NCI-H524 treated with DMSO at 0.1 percent for 48 hours (cell line): ENCODE measurements at regions not wholly inside any gene's neighbourhood (a gene's known extent, or its start where the extent isn't known, plus 50 kb on each side); places are given as distances from the start of the nearest gene placed in this dataset.
A peak's percentile ranks its signal among the peaks of the same experiment; 100 is the strongest.
"Not testable (repeated sequence)": the region's sequence is repeated elsewhere in the genome, so short reads cannot be mapped to it uniquely, and the experiment has no call there.

ENCODE experiments used
- DNase-seq: peaks from one replicate; lab custom pipeline; 2025; lab: John Stamatoyannopoulos, UW

DNA sequence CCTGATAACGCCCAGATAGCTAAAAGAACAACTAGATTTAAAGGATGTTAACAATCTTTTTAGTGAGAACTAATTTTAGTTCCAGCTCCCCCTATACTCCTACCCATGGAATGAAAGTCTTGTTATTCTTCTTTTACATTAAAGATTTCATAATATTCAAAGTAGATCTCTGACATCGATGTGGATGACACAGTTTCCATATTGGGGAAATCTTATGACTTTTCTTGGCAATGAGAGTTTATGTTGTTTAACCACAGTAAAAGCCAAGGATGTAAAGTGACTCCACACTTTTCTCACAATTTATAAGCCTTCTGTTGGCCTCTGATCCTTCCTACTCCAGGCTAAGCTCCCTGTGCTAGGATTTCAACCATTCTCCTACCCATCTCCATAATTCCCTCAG is 332.6 kb upstream of the KCNMB2 start:
- DNase-seq: no peak

DNA sequence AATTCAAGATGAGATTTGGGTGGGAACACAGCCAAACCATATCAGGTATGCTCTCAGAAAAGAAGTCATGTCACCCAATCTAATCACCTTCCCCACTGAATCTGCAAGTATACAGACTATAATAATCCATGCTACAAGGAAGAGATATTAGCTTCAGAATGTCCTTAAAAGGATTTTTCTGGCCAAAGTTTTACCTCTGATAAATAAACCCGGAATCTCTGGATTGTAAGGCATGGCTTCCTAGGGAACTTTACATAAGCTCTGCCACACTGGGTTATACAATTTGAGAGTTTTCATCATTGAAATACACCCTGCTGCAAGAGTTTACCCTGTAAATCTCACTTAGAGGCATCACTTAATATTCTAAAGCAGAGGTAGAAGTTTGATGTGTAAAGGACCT is 330.5 kb upstream of the KCNMB2 start:
- no peak for DNase-seq

- no peak for DNase-seq
Measured at GRCh38 chr3:178206521-178206920, 329.7 kb upstream of the KCNMB2 start.

- not testable (repeated sequence) for DNase-seq
Measured at GRCh38 chr3:178207161-178207560, 329.1 kb upstream of the KCNMB2 start.

GRCh38 chr3:178207627-178208026 is 328.6 kb upstream of the KCNMB2 start:
- not testable (repeated sequence) for DNase-seq

- DNase-seq: not testable (repeated sequence)
Measured at GRCh38 chr3:178209116-178209515, 327.1 kb upstream of the KCNMB2 start.

GRCh38 chr3:178209618-178210017 is 326.6 kb upstream of the KCNMB2 start:
- DNase-seq: not testable (repeated sequence)

DNA sequence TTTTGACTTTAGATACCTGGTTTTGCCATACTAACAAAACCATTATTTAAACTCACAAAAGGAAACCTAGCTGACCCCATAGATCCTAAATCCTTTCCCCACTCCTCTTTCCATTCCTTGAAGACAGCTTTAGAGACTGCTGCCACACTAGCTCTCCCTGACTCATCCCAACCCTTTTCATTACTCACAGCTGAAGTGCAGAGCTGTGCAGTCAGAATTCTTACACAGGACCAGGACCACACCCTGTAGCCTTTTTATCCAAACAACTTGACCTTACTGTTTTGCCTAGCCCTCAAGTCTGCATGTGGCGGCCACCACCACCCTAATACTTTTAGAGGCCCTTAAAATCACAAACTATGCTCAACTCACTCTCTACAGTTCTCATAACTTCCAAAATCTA is 325.1 kb upstream of the KCNMB2 start:
- DNase-seq: not testable (repeated sequence)

DNA sequence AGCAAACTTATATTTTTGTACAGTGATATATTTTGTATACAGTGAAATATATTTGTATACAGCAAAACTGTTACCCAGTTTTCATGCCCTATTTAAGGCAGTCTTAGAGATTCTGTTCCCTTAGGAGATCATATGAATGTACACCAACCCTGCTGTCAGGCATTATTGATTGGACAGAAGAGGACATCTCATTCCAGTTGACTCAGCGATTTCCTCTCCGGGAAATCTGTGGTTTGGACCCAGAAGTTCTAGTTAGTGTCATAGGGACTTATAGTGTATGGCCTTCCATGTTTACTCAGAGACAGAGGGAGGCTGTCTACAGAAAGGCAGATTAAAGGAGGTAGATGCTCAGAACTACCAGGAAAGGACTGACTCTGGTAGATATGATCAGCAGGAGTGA is 318.8 kb upstream of the KCNMB2 start:
- DNase-seq: no peak

DNA sequence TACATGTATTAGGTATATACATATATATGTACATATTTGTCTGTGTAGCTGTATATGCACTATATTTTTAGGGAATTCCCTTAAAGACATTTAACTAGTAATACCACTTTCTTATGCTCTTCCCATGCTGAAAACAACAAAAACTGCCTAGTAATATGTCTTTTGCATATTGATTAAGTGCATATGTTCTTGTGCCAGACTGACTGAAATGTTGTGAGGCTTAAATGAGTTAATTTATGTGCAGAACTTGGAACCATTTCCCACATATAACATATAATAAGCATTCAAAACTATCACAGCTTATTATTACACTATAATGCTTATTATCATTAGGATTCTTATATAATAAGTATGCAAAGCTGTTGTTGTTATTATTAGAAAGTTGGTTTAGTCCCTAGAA is 318.0 kb upstream of the KCNMB2 start:
- no peak for DNase-seq

DNA sequence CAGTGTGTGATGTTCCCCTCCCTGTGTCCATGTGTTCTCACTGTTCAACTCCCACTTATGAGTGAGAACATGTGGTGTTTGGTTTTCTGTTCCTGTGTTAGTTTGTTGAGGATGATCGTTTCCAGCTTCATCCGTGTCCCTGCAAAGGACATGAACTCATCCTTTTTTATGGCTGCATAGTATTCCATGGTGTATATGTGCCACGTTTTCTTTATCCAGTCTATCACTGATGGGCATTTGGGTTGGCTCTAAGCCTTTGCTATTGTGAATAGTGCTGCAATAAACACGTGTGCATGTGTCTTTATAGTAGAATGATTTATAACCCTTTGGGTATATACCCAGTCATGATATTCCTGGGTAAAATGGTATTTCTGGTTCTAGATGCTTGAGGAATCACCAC is 316.6 kb upstream of the KCNMB2 start:
- DNase-seq: not testable (repeated sequence)

DNA sequence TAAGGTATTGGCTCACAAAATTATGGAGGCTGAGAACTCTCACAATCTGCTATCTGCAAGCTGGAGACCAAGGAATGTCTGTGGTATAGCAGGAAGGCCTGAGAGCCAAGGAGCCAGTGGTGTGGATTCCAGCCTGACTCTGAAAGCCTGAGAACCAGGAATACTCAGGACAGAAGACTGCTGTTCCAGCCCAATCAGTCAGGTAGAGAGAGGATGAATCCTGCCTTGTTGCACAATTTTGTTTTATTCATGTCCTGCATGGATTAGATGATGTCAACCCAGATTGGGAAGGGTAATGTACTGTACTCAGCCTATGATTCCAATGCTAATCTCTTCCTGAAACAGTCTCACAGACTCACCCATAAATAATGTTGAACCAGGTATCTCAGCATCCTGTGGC is 312.4 kb upstream of the KCNMB2 start:
- no peak for DNase-seq

DNA sequence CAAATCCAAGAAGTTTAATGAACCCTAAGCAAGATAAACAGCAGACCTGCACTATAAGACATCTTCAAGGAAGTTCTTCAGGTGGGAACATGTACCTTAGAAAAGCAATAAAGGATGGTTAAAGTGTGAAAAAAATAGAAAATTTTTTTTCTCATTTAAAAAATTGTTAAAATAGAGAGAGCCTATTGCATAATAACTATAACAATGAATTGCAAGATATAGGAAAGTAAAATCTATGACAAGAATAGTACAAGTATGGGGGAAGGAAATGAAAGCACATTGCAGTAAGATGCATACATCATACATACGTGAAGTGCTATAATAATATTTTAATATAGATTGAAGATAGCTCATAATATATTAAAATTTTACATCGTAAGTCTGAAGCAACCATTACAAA is 310.1 kb upstream of the KCNMB2 start:
- no peak for DNase-seq

DNA sequence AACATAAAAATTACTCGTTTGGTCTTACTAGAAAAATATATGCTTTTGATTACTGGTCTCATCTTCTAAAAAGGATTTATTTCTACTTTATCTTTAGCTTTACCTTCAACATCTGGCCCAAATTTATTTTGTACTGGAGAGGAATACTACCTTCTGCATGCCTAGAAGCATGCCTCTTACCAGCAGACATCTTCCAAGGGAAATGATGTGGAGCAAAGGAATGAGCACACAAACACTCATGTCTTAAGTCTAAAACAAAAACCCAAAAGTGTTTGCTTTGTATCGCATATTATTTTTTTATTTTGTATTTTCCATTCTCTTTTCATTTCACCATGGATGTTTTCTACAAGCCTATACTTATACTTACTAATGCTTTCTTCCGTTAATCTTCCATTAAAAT is 304.6 kb upstream of the KCNMB2 start:
- DNase-seq: no peak

DNA sequence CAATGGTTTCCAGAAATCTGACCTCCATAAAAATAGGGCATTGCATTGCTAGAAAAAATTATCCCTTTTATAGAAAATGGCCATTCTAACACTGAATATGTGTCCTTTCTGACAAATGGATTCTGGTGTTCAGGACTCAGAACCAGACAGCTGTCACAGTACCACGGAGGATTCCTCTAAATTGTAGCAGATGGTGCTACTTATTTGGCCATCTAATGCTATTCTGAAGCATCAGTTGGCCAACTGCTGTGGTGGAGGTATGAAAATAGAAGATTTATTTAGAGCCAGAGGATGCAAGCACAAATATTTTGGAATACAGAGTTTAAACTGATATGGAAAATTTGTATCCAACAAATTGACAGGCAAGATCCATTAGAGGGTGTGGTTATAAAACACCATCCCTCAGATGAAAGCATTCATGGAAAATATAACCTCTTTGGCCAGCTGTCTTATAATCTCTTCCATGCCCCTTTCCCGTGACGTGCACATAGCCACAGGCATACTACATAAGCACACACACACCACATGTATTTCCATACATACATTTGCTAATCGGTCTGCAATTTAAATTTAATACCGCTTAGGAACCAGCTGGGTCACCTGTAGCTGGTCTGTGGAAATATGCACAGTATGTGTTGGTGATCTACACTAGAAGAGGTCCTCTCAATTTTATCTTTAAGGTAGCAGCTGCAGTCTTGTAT is 302.7 kb upstream of the KCNMB2 start:
- peak; percentile 84 for DNase-seq

DNA sequence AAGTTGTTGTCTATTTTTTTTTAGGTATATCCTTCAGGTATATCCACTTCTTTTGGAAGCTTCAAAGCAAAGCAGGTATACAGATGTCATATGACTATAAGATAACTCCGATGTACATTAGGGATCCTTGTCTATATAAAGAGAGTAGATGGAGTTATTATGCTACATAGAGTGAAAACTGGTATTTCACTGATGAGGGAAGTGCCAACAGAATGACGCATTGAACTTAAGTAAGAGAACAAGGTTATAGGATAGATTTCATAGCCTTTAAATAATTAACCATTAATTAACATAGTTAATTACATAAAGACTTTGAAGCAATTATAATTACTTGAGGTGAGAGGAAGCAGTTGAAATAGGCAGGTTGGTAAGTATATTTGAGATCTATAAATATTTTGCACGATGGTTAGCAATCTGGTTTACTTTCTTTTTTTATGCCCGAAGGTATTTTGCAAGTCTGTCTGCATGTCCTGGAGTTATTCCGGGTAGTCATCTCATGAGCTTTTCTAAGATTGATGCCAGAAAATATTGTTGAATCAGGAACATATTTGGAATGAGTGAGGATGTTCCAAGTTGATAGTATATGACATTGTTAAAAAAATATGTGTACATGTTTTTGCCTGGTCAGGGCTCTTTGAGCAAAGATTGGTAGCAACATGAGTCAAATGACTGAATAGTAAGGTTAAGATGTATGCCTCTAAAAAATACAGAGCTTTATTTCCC is 299.5 kb upstream of the KCNMB2 start:
- DNase-seq: no peak

DNA sequence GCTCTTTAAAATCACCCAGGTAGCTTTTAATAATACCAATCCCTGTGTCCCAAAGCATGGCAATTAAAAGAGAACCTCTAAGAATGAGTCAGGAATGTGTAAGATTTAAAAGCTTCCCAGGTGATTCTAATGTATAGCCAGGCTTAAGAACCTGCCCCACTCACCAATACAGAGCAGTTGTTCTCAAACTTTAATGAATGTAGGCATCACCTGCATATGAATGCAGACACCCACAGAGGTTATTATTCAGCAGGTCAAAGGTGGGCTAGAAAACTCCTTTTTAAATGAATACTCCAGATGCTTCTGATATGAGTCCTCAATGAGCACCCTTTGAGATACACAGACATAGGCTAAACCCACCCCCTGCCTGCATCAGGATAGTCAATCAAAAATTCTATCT is 298.1 kb upstream of the KCNMB2 start:
- no peak for DNase-seq

DNA sequence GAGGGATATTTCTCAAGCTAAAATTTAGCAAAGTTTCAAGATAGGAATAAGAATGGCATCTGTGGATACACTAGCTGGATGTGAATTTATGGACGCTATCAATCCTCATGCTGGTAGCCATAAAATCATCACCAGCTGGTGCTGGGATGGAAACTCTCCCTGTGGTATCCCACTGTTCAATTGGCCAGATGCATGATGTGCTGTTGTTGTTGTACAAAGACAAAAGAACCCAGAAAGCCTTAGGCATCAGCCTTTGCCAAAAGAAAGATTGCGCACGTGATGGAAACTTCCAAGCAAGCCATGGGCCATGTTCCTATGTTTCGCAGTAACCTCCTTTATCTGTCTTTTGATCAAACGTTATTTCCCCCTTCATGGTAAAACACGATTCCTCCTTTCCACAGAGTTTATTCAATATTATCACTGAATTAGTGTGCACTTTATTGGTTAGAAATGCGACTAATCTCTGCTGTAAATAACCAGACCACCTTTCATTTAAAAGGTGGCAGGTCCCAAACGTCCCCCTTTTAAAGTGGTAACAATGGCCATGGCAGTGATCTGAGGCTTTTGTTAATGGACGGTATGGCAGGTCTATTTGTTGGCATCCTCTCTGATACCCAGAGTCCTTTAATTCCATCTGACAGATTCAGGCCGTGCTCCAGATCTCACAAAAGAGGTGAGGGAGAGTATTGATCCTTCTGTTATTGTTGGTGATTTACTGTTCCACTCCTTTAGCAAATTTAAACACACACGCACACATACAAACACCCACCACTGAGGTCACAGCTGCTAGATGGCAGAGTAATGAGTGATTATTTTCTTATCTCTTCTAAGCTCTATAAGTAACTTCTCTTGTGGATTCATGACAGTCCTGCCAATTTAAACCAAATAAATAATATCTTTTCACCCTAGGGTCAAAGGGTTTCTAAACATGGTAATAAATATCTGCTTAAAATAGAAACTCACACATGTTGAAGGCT is 291.2 kb upstream of the KCNMB2 start:
- DNase-seq: no peak

GRCh38 chr3:178246004-178246403 is 290.2 kb upstream of the KCNMB2 start:
- DNase-seq: no peak

GRCh38 chr3:178255315-178255714 is 280.9 kb upstream of the KCNMB2 start:
- no peak for DNase-seq

DNA sequence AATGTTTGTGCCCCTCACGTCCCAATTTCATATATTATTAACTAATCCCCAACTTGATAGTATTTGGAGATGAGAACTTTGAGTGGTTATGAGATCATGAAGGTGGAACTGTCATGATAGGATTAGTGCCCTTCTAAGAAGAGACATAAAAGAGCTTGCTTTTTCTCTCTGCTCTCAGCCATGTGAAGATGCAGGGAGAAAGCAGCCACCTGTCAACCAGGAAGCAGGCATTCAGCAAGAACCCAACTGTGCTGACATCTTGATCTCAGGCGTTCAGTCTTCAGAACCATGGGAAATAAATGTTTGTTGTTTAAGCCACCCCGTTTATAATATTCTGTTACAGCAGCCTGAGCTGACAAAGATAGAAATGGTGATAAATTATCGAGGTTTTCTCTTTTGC is 278.7 kb upstream of the KCNMB2 start:
- no peak for DNase-seq

DNA sequence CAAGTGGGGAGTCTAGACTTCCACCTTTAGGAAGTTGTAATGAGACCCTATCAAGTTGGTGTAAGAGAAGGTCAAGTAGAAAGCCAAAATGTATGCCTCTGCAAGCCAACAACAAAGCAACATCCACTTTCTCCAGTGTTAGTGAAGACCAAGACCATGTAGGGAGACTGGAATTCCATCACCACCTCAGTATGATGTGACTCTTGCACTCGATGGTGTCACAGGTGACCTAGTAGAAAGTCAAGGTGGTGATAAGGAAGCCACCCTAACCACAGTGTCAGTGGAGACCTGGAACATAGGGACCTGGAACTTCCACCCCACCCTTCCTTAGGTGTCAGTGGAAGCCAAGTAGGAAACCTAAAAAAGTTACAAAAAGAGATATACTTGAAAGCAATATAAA is 278.1 kb upstream of the KCNMB2 start:
- no peak for DNase-seq

DNA sequence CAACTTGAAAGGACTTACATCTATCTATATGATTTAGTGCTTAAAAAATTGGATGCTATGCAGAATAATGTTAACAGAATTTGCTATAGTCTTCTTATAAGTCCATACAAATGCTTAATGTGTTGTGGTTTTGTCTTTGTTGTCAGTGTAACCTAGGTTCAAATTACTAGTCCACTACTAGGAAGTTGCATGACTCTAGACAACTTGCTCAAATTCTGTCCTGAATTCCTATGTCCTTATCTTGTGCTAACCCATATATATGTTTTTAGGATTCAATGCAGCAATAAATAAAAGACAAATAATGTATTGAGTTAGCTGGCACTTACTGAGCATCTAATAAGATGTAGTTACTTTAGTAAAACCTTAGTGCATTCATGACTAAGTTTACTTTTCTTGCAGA is 276.5 kb upstream of the KCNMB2 start:
- DNase-seq: no peak
